ENCODE measurements at regions not wholly inside any gene's neighbourhood (a gene's known extent, or its start where the extent isn't known, plus 50 kb on each side); places are given as distances from the start of the nearest gene placed in this dataset.

DNA sequence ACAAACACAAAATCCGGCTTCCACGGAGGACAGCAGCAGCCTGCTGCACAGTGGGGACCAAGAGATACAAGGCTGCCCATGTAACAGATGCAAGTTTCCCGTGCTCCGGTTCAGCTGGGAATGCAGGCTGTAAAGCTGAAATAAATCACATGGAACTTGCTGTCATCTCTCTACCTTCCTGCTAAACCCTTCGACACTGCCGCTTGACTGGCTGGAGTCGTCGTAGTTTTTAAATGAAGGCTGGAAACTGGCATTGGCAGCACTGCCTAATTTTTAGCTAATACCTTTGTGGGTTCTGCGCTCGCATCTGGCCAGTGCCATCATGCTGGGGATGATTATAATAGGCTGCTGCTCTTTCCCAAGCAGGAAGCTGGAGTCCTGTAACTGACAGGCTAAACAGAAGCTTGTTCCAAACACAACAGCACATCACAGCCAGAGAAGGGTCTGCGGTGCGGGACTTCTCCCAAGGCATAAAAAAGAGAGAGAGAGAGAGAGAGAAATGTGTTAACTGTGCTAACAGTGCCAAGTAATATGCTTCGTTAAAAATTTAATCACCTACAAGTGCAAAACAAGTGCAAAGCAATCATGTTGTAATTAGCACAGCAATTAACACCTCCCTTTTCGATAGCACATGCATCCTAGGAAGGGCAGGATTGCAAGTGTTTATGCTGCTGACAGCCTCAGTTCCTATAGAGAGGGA is 146.1 kb downstream of the TFAP2A start:
- Histone ChIP-seq H3K4ac (ENCODE audit: low read depth, low read length) (no peak overlapping the region), H4K91ac (ENCODE audit: low read depth, low read length) (no peak overlapping the region), H3K14ac (ENCODE audit: low read length) (no peak overlapping the region), H3K27me3 (ENCODE audit: insufficient read depth, low read length) (no peaks in the 10 kb centered on the region), H3K9ac (ENCODE audit: low read length) (no peak overlapping the region), H2BK5ac (ENCODE audit: low read depth, low read length, poor library complexity) (no peak overlapping the region), H4K12ac (ENCODE audit: low read depth, low read length) (no peak overlapping the region), H3K4me1 (ENCODE audit: control insufficient read depth in 1 of 2, insufficient read depth in 2 of 2, low read length in 2 of 2) (no peaks in the 10 kb centered on the region), H3K36me3 (ENCODE audit: control insufficient read depth in 1 of 2, insufficient read depth in 2 of 2, low read length in 2 of 2) (no peaks in the 10 kb centered on the region), H4K8ac (ENCODE audit: low read depth, low read length) (no peak overlapping the region), H2AK5ac (ENCODE audit: low read length) (no peak overlapping the region), H3K79me2 (ENCODE audit: control insufficient read depth, insufficient read depth, low read length, poor library complexity) (no peaks in the 10 kb centered on the region), H3K18ac (ENCODE audit: low read length) (no peak overlapping the region), H3K23ac (ENCODE audit: low read length) (no peak overlapping the region), H2BK120ac (ENCODE audit: insufficient read depth, low read length, poor library complexity) (no peak overlapping the region), H3K9me3 (ENCODE audit: insufficient read depth, low read depth, low read length) (no peaks in the 10 kb centered on the region), H3K27ac (ENCODE audit: low read depth, low read length) (no peak overlapping the region), H3K4me3 (ENCODE audit: low read depth, low read length) (no peak overlapping the region), H3K4me2 (ENCODE audit: low read length) (no peak overlapping the region), H2BK12ac (ENCODE audit: low read length) (no peak overlapping the region), H3K79me1 (ENCODE audit: low read length) (peaks cover 2% of the 10 kb centered on the region), H2AFZ (ENCODE audit: insufficient read depth, low read length, poor library complexity) (no peak overlapping the region)
- no peak for DNase-seq
- WGBS (ENCODE audit: extremely low coverage, insufficient coverage, insufficient read length) = no CpG with 5 or more reads among the region's 14 CpGs

DNA sequence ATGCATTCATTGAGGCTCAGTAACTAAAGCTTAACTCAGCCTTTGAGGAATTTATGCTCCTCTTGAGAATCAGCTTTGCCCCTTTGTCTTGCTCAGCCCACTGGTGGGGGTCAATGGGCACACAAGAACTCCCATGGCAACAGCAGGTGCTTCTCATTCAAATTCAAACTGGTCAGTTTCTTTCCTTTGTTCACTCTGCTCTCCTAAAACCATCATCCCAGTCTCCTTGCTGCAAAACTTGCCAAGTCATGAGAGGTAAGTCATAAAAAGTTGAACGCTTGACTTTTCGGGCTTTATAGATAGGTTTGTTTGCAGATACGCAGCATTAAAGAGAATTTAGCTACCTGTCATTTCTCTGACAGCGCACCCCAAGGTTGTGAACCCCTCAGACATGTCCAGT is 146.8 kb downstream of the TFAP2A start:
- no peak overlapping the region for H3K4me3 ChIP-seq (ENCODE audit: low read depth, low read length)
- no peak overlapping the region for H4K8ac ChIP-seq (ENCODE audit: low read depth, low read length)
- H3K9me3 ChIP-seq (ENCODE audit: insufficient read depth, low read depth, low read length) = no peaks in the 10 kb centered on the region
- no peak overlapping the region for H4K12ac ChIP-seq (ENCODE audit: low read depth, low read length)
- no peaks in the 10 kb centered on the region for H3K36me3 ChIP-seq (ENCODE audit: control insufficient read depth in 1 of 2, insufficient read depth in 2 of 2, low read length in 2 of 2)
- no peak overlapping the region for H2BK5ac ChIP-seq (ENCODE audit: low read depth, low read length, poor library complexity)
- no peak overlapping the region for H3K9ac ChIP-seq (ENCODE audit: low read length)
- DNase-seq = no peak
- H3K18ac ChIP-seq (ENCODE audit: low read length) = no peak overlapping the region
- H3K4me2 ChIP-seq (ENCODE audit: low read length) = no peak overlapping the region
- no peak overlapping the region for H3K23ac ChIP-seq (ENCODE audit: low read length)
- H3K79me1 ChIP-seq (ENCODE audit: low read length) = peaks cover 2% of the 10 kb centered on the region
- no peaks in the 10 kb centered on the region for H3K79me2 ChIP-seq (ENCODE audit: control insufficient read depth, insufficient read depth, low read length, poor library complexity)
- no peak overlapping the region for H2AFZ ChIP-seq (ENCODE audit: insufficient read depth, low read length, poor library complexity)
- no peak overlapping the region for H2BK120ac ChIP-seq (ENCODE audit: insufficient read depth, low read length, poor library complexity)
- no peak overlapping the region for H4K91ac ChIP-seq (ENCODE audit: low read depth, low read length)
- no peaks in the 10 kb centered on the region for H3K4me1 ChIP-seq (ENCODE audit: control insufficient read depth in 1 of 2, insufficient read depth in 2 of 2, low read length in 2 of 2)
- H3K14ac ChIP-seq (ENCODE audit: low read length) = no peak overlapping the region
- no peak overlapping the region for H3K27ac ChIP-seq (ENCODE audit: low read depth, low read length)
- no peak overlapping the region for H2BK12ac ChIP-seq (ENCODE audit: low read length)
- H3K4ac ChIP-seq (ENCODE audit: low read depth, low read length) = no peak overlapping the region
- no peaks in the 10 kb centered on the region for H3K27me3 ChIP-seq (ENCODE audit: insufficient read depth, low read length)
- no CpG with 5 or more reads among the region's 4 CpGs for WGBS (ENCODE audit: extremely low coverage, insufficient coverage, insufficient read length)
- H2AK5ac ChIP-seq (ENCODE audit: low read length) = no peak overlapping the region

DNA sequence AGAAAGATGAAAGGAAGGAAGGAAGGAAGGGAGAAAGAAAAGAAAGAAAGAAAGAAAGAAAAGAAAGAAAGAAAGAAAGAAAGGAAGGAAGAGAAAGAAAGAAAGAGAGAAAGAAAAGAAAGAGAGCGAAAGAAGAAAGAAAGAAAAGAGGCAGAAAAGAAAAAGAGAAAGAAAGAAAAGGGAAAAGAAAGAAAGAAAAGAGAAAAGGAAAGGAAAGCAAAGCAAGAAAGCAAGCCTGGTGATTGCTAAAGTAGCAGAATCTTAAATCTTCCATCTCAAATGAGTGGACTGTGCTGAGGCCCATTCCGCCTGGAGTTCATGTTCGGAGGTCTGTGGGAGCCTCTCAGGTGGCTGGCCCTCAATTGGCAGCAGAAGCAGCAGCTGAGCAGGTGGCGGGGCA is 148.4 kb downstream of the TFAP2A start:
- Histone ChIP-seq H2AK5ac (ENCODE audit: low read length) (no peak overlapping the region), H2AFZ (ENCODE audit: insufficient read depth, low read length, poor library complexity) (no peak overlapping the region), H2BK120ac (ENCODE audit: insufficient read depth, low read length, poor library complexity) (no peak overlapping the region), H3K36me3 (ENCODE audit: control insufficient read depth in 1 of 2, insufficient read depth in 2 of 2, low read length in 2 of 2) (no peaks in the 10 kb centered on the region), H3K9ac (ENCODE audit: low read length) (no peak overlapping the region), H3K27me3 (ENCODE audit: insufficient read depth, low read length) (no peaks in the 10 kb centered on the region), H3K4ac (ENCODE audit: low read depth, low read length) (no peak overlapping the region), H2BK12ac (ENCODE audit: low read length) (peak overlapping the region; percentile 27), H3K4me3 (ENCODE audit: low read depth, low read length) (no peak overlapping the region), H3K14ac (ENCODE audit: low read length) (no peak overlapping the region), H3K4me1 (ENCODE audit: control insufficient read depth in 1 of 2, insufficient read depth in 2 of 2, low read length in 2 of 2) (no peaks in the 10 kb centered on the region), H3K23ac (ENCODE audit: low read length) (no peak overlapping the region), H3K27ac (ENCODE audit: low read depth, low read length) (no peak overlapping the region), H3K79me1 (ENCODE audit: low read length) (peaks cover 2% of the 10 kb centered on the region), H3K18ac (ENCODE audit: low read length) (no peak overlapping the region), H2BK5ac (ENCODE audit: low read depth, low read length, poor library complexity) (no peak overlapping the region), H4K91ac (ENCODE audit: low read depth, low read length) (no peak overlapping the region), H4K12ac (ENCODE audit: low read depth, low read length) (no peak overlapping the region), H4K8ac (ENCODE audit: low read depth, low read length) (no peak overlapping the region), H3K9me3 (ENCODE audit: insufficient read depth, low read depth, low read length) (no peaks in the 10 kb centered on the region), H3K79me2 (ENCODE audit: control insufficient read depth, insufficient read depth, low read length, poor library complexity) (no peaks in the 10 kb centered on the region), H3K4me2 (ENCODE audit: low read length) (no peak overlapping the region)
- no peak for DNase-seq
- no CpG with 5 or more reads among the region's 4 CpGs for WGBS (ENCODE audit: extremely low coverage, insufficient coverage, insufficient read length)

DNA sequence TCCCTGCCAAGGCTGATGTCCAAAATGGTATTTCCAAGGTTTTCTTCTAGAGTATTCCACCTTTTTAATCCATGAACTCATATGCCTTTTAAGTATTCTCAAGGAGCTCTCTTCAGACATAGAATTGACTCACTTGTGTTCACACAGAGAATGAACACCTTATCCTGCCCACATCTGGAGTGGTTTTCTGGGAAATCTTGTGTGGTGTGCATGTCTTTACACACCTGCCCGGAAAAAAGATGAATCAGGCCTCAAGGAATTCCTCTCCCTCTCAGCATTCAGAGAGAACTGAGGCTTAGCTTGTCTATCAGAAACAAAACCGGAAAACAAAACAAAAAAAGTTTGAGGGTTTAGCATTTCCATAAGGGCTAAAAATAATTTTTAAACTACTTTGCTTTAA is 148.8 kb downstream of the TFAP2A start:
- H3K4me1 ChIP-seq (ENCODE audit: control insufficient read depth in 1 of 2, insufficient read depth in 2 of 2, low read length in 2 of 2) = no peaks in the 10 kb centered on the region
- no peak overlapping the region for H2AFZ ChIP-seq (ENCODE audit: insufficient read depth, low read length, poor library complexity)
- H3K4ac ChIP-seq (ENCODE audit: low read depth, low read length) = no peak overlapping the region
- H3K9me3 ChIP-seq (ENCODE audit: insufficient read depth, low read depth, low read length) = no peaks in the 10 kb centered on the region
- peak; percentile 68 to 79 for DNase-seq
- no peaks in the 10 kb centered on the region for H3K36me3 ChIP-seq (ENCODE audit: control insufficient read depth in 1 of 2, insufficient read depth in 2 of 2, low read length in 2 of 2)
- no peak overlapping the region for H3K4me3 ChIP-seq (ENCODE audit: low read depth, low read length)
- H2BK12ac ChIP-seq (ENCODE audit: low read length) = no peak overlapping the region
- H4K12ac ChIP-seq (ENCODE audit: low read depth, low read length) = no peak overlapping the region
- H3K23ac ChIP-seq (ENCODE audit: low read length) = no peak overlapping the region
- no peak overlapping the region for H3K18ac ChIP-seq (ENCODE audit: low read length)
- H2BK120ac ChIP-seq (ENCODE audit: insufficient read depth, low read length, poor library complexity) = no peak overlapping the region
- no peak overlapping the region for H3K4me2 ChIP-seq (ENCODE audit: low read length)
- H4K91ac ChIP-seq (ENCODE audit: low read depth, low read length) = no peak overlapping the region
- H3K79me1 ChIP-seq (ENCODE audit: low read length) = peaks cover 2% of the 10 kb centered on the region
- H3K27ac ChIP-seq (ENCODE audit: low read depth, low read length) = no peak overlapping the region
- H4K8ac ChIP-seq (ENCODE audit: low read depth, low read length) = no peak overlapping the region
- H3K79me2 ChIP-seq (ENCODE audit: control insufficient read depth, insufficient read depth, low read length, poor library complexity) = no peaks in the 10 kb centered on the region
- no peak overlapping the region for H3K9ac ChIP-seq (ENCODE audit: low read length)
- H2AK5ac ChIP-seq (ENCODE audit: low read length) = no peak overlapping the region
- no peak overlapping the region for H2BK5ac ChIP-seq (ENCODE audit: low read depth, low read length, poor library complexity)
- H3K14ac ChIP-seq (ENCODE audit: low read length) = no peak overlapping the region
- no peaks in the 10 kb centered on the region for H3K27me3 ChIP-seq (ENCODE audit: insufficient read depth, low read length)
- WGBS (ENCODE audit: extremely low coverage, insufficient coverage, insufficient read length) = no CpG with 5 or more reads among the region's 2 CpGs
